H1 (cell line): ENCODE measurements at regions not wholly inside any gene's neighbourhood (a gene's known extent, or its start where the extent isn't known, plus 50 kb on each side); places are given as distances from the start of the nearest gene placed in this dataset.

ENCODE experiments used
- CTCF ChIA-PET: fragments of 300-600 bp; sonication (Branson Sonifier 250); formaldehyde crosslinking; loops from one replicate; lab custom pipeline; 2021; ENCODE audit not compliant: partially characterized antibody; lab: Charles Lee
- POLR2A ChIA-PET: fragments of 300-600 bp; sonication (Branson Sonifier 250); formaldehyde crosslinking; loops from one replicate; lab custom pipeline; 2021; ENCODE audit warnings: inconsistent platforms; ENCODE audit not compliant: partially characterized antibody; lab: Charles Lee
- DNase-seq, 2 experiments: peaks; one replicate each; pipeline versions ENCODE4 v3.0.0 to v3.0.0-alpha.2; 2010 to 2022; ENCODE audit warnings: low spot score in 2 of 2, low read depth in 1 of 2, mixed read lengths in 1 of 2
- FAIRE-seq: peaks from 2 replicates; lab custom pipeline; 2011; peaks lifted over from hg19 to GRCh38; lab: Jason Lieb, UNC
- H2AFZ ChIP-seq: 2 replicates; pipeline ENCODE4 v1.8.1; 2012; ENCODE audit warnings: low read length, inconsistent platforms
- H2AK5ac ChIP-seq: 2 replicates; pipeline ENCODE4 v1.6.1; 2013; ENCODE audit warnings: low read depth, low read length
- H2BK120ac ChIP-seq: replicated peaks from 2 replicates; pipeline ENCODE3; 2013; ENCODE audit warnings: low read depth, low read length, inconsistent platforms
- H2BK12ac ChIP-seq: 2 replicates; pipeline ENCODE4 v1.6.1; 2013; ENCODE audit warnings: low read depth, low read length
- H2BK15ac ChIP-seq: 2 replicates; pipeline ENCODE4 v1.6.1; 2013; ENCODE audit warnings: low read length
- H2BK20ac ChIP-seq: 2 replicates; pipeline ENCODE4 v1.6.1; 2013; ENCODE audit warnings: low read length
- H2BK5ac ChIP-seq: 2 replicates; pipeline ENCODE4 v1.6.1; 2013; ENCODE audit warnings: low read depth, low read length
- H3K14ac ChIP-seq: 2 replicates; pipeline ENCODE4 v1.6.1; 2013; ENCODE audit warnings: inconsistent platforms; ENCODE audit not compliant: insufficient read length
- H3K18ac ChIP-seq: 2 replicates; pipeline ENCODE4 v1.6.1; 2013; ENCODE audit warnings: low read length; ENCODE audit errors: extremely low read depth
- H3K23ac ChIP-seq: 2 replicates; pipeline ENCODE4 v1.6.1; 2013; ENCODE audit warnings: inconsistent platforms; ENCODE audit not compliant: insufficient read length
- H3K23me2 ChIP-seq: 2 replicates; pipeline ENCODE4 v1.6.1; 2013; ENCODE audit warnings: low read depth, low read length
- H3K27ac ChIP-seq: 2 replicates; pipeline ENCODE4 v1.6.1; 2011; ENCODE audit warnings: low read depth, low read length, inconsistent platforms
- H3K27me3 ChIP-seq, 4 experiments: replicated peaks in 1 of 4; 1 replicate in 1 of 4; 2 replicates in 3 of 4; pipeline versions ENCODE4 v1.6.1 to v1.8.1; 2011 to 2013; ENCODE audit warnings: low read length in 3 of 4, mild to moderate bottlenecking in 3 of 4, inconsistent platforms in 2 of 4, mixed read lengths in 2 of 4, moderate library complexity in 1 of 4; ENCODE audit not compliant: control insufficient read depth in 3 of 4, insufficient read depth in 3 of 4; ENCODE audit errors: extremely low read depth in 1 of 4
- H3K36me3 ChIP-seq, 4 experiments: 2 replicates each; pipeline versions ENCODE4 v1.6.1 to v1.8.1; 2011 to 2013; ENCODE audit warnings: mild to moderate bottlenecking in 4 of 4, low read length in 3 of 4, moderate library complexity in 2 of 4, control low read depth in 1 of 4, inconsistent platforms in 1 of 4; ENCODE audit not compliant: insufficient read depth in 4 of 4, control insufficient read depth in 2 of 4
- H3K4ac ChIP-seq: replicated peaks from 2 replicates; pipeline ENCODE3; 2013; ENCODE audit warnings: low read length, low read depth, mixed read lengths, inconsistent platforms; ENCODE audit not compliant: insufficient read length
- H3K4me1 ChIP-seq, 4 experiments: replicated peaks in 1 of 4; 1 replicate in 1 of 4; 2 replicates in 3 of 4; pipeline versions ENCODE4 v1.6.1 to v1.8.1; 2011 to 2013; ENCODE audit warnings: low read length in 3 of 4, inconsistent platforms in 2 of 4, mixed read lengths in 1 of 4; ENCODE audit not compliant: insufficient read depth in 4 of 4, control insufficient read depth in 3 of 4
- H3K4me2 ChIP-seq, 2 experiments: 2 replicates each; pipeline versions ENCODE4 v1.6.1 to v1.8.1; 2011 to 2013; ENCODE audit warnings: low read depth in 2 of 2, low read length in 2 of 2, control low read depth in 1 of 2, inconsistent platforms in 1 of 2, mild to moderate bottlenecking in 1 of 2; ENCODE audit not compliant: insufficient read depth in 1 of 2
- H3K4me3 ChIP-seq, 4 experiments: fragments of 200-600, 300-600 bp in 1 of 4; sonication (generic), shearing (Covaris generic), sonication (Bioruptor Twin) in 1 of 4; 2 replicates each; pipeline versions ENCODE4 v1.5.1 to v1.8.1; 2011 to 2016; ENCODE audit warnings: low read length in 4 of 4, low read depth in 3 of 4, control low read depth in 2 of 4, inconsistent platforms in 2 of 4, mild to moderate bottlenecking in 2 of 4, mixed read lengths in 1 of 4, moderate library complexity in 1 of 4; ENCODE audit not compliant: insufficient read depth in 2 of 4; ENCODE audit errors: extremely low read depth in 1 of 4
- H3K56ac ChIP-seq: replicated peaks from 2 replicates; pipeline ENCODE3; 2013; ENCODE audit warnings: low read depth, mild to moderate bottlenecking, mixed read lengths, low read length, inconsistent platforms; ENCODE audit not compliant: insufficient read length
- H3K79me1 ChIP-seq: 2 replicates; pipeline ENCODE4 v1.6.1; 2013; ENCODE audit warnings: low read depth, low read length, control low read depth
- H3K79me2 ChIP-seq, 2 experiments: 2 replicates each; pipeline versions ENCODE4 v1.6.1 to v1.8.1; 2012 to 2013; ENCODE audit warnings: low read length in 2 of 2, mild to moderate bottlenecking in 2 of 2, inconsistent platforms in 1 of 2; ENCODE audit not compliant: insufficient read depth in 2 of 2, control insufficient read depth in 1 of 2
- H3K9ac ChIP-seq, 4 experiments: replicated peaks in 1 of 4; 1 replicate in 1 of 4; 2 replicates in 3 of 4; pipeline versions ENCODE4 v1.6.1 to v1.8.1; 2011 to 2013; ENCODE audit warnings: low read depth in 3 of 4, low read length in 3 of 4, control low read depth in 2 of 4, mild to moderate bottlenecking in 2 of 4, moderate library complexity in 2 of 4, inconsistent platforms in 1 of 4; ENCODE audit errors: extremely low read depth in 1 of 4
- H3K9me3 ChIP-seq, 2 experiments: 2 replicates each; pipeline versions ENCODE4 v1.6.1 to v1.8.1; 2012 to 2013; ENCODE audit warnings: mild to moderate bottlenecking in 2 of 2, moderate library complexity in 2 of 2, control low read depth in 1 of 2, inconsistent platforms in 1 of 2, low read depth in 1 of 2, low read length in 1 of 2, mixed read lengths in 1 of 2; ENCODE audit not compliant: insufficient read depth in 2 of 2
- H4K20me1 ChIP-seq, 2 experiments: replicated peaks in 1 of 2; 2 replicates each; pipeline versions ENCODE3 to v1.8.1; 2011 to 2013; ENCODE audit warnings: inconsistent platforms in 2 of 2, low read length in 2 of 2, mild to moderate bottlenecking in 1 of 2; ENCODE audit not compliant: insufficient read depth in 2 of 2, control insufficient read depth in 1 of 2
- H4K5ac ChIP-seq: 2 replicates; pipeline ENCODE4 v1.6.1; 2013; ENCODE audit warnings: low read length, low read depth, mixed read lengths, inconsistent platforms; ENCODE audit not compliant: insufficient read length
- H4K8ac ChIP-seq: 2 replicates; pipeline ENCODE4 v1.8.0; 2013; ENCODE audit warnings: mild to moderate bottlenecking, moderate library complexity, low read length, inconsistent platforms; ENCODE audit not compliant: insufficient read depth; ENCODE audit errors: extremely low read depth
- H4K91ac ChIP-seq: replicated peaks from 2 replicates; pipeline ENCODE3; 2013; ENCODE audit warnings: low read length, mixed read lengths, inconsistent platforms; ENCODE audit not compliant: insufficient read length
- CREB1 ChIP-seq: IDR thresholded peaks from 2 replicates; pipeline ENCODE4 v1.6.1; 2012; ENCODE audit warnings: inconsistent platforms
- FOSL1 ChIP-seq: IDR thresholded peaks from 2 replicates; pipeline ENCODE4 v1.6.1; 2011; ENCODE audit warnings: mild to moderate bottlenecking, low read depth, low read length, moderate library complexity; ENCODE audit not compliant: insufficient read depth
- HDAC2 ChIP-seq, 2 experiments: fragments of 300-600 bp in 1 of 2; sonication (generic) in 1 of 2; IDR thresholded peaks; 2 replicates each; pipeline ENCODE4 v1.6.1; 2011 to 2012; ENCODE audit warnings: low read depth in 2 of 2, low read length in 2 of 2, mild to moderate bottlenecking in 2 of 2, moderate library complexity in 2 of 2, borderline replicate concordance in 1 of 2, inconsistent platforms in 1 of 2
- JUN ChIP-seq: IDR thresholded peaks from 2 replicates; pipeline ENCODE4 v1.6.1; 2011; ENCODE audit warnings: low read depth, mild to moderate bottlenecking, improper control_type of control experiment, low read length
- KDM1A ChIP-seq: fragments of 200-600, 300-600 bp; sonication (generic); IDR thresholded peaks from 2 replicates; pipeline ENCODE4 v1.7.1; 2016; ENCODE audit warnings: mild to moderate bottlenecking, low read length, borderline replicate concordance
- RNF2 ChIP-seq: fragments of 200-900, 300-1000 bp; sonication (generic); IDR thresholded peaks from 2 replicates; pipeline ENCODE4 v1.7.1; 2016; ENCODE audit warnings: borderline replicate concordance, low read depth, mild to moderate bottlenecking, antibody characterized with exemption, low read length; ENCODE audit not compliant: poor library complexity, severe bottlenecking; ENCODE audit errors: missing control alignments
- SAP30 ChIP-seq: fragments of 300-600 bp; sonication (generic); IDR thresholded peaks from 2 replicates; pipeline ENCODE4 v1.7.1; 2012; ENCODE audit warnings: low read length, moderate library complexity, mild to moderate bottlenecking, inconsistent platforms; ENCODE audit not compliant: insufficient read depth, insufficient replicate concordance
- SP2 ChIP-seq: IDR thresholded peaks from 2 replicates; pipeline ENCODE4 v1.6.1; 2012; ENCODE audit warnings: mild to moderate bottlenecking, low read length, inconsistent platforms
- TBP ChIP-seq: IDR thresholded peaks from 2 replicates; pipeline ENCODE4 v1.6.1; 2011; ENCODE audit warnings: low read depth, low read length, improper control_type of control experiment
- WGBS, 2 experiments: shearing (Covaris generic) in 1 of 2; methylation state at CpG; one replicate each; pipeline versions ENCODE4 v1.1.6 to v1.1.7; 2013 to 2015; ENCODE audit warnings: low lambda C conversion rate in 2 of 2, mixed read lengths in 2 of 2, inconsistent platforms in 1 of 2, low coverage in 1 of 2, missing lambda C conversion rate in 1 of 2; ENCODE audit not compliant: insufficient replicate concordance in 2 of 2, insufficient coverage in 1 of 2, insufficient read length in 1 of 2; ENCODE audit errors: extremely low coverage in 1 of 2, missing lambda C conversion rate in 1 of 2; 5-methylcytosine and 5-hydroxymethylcytosine counted together

GRCh38 chr21:33122507-33122906 is 52.6 kb downstream of the OLIG1 start:
- Histone ChIP-seq H2BK12ac (no peak overlapping the region), H3K79me1 (no peaks in the 10 kb centered on the region), H2BK20ac (no peak overlapping the region), H2BK15ac (no peak overlapping the region), H4K5ac (no peak overlapping the region), H2AFZ (no peak overlapping the region), H3K36me3 (no peaks in the 10 kb centered on the region), H3K79me2 (no peaks in the 10 kb centered on the region), H3K4me1 (peaks cover 5 to 16% (median 10%) of the 10 kb centered on the region in 4 experiments; a peak in 6 of 7 replicates), H3K23ac (no peak overlapping the region), H3K23me2 (no peaks in the 10 kb centered on the region), H3K27ac (no peak overlapping the region), H3K56ac (no peak overlapping the region), H3K18ac (no peak overlapping the region), H2BK5ac (no peak overlapping the region), H3K4me2 (no peak overlapping the region), H4K20me1 (no peaks in the 10 kb centered on the region), H3K4me3 (no peak overlapping the region), H3K27me3 (peaks cover 0 to 3% (median 0%) of the 10 kb centered on the region in 4 experiments; a peak in 1 of 7 replicates), H3K9me3 (no peaks in the 10 kb centered on the region), H2AK5ac (no peak overlapping the region), H2BK120ac (no peak overlapping the region), H4K91ac (no peak overlapping the region), H3K9ac (no peak overlapping the region), H3K4ac (no peak overlapping the region), H4K8ac (no peak overlapping the region), H3K14ac (no peak overlapping the region)
- POLR2A ChIA-PET = no interaction called here
- no peak for FAIRE-seq
- DNase-seq = no peak
- CTCF ChIA-PET = interaction anchor here (0.6 to 2.4 kb wide), 7 partner anchors 9 to 128 kb away, joined by 3 to 10 read pairs (median 3); no protein-coding TSS in a partner anchor
- TF ChIP-seq CREB1 = no peak
- TF ChIP-seq TBP = no peak
- TF ChIP-seq JUN = no peak
- no peak for TF ChIP-seq SAP30
- no peak for TF ChIP-seq SP2
- no peak for TF ChIP-seq RNF2
- no peak for TF ChIP-seq HDAC2 (IDR thresholded peaks at IDR 0.05; ENCODE audit: borderline replicate concordance in 1 of 2, low read depth in 2 of 2, low read length in 2 of 2)
- no peak for TF ChIP-seq FOSL1
- TF ChIP-seq KDM1A = peak; percentile 86
- WGBS, 2 experiments = 84% methylated on average over 6 of the region's 6 CpGs; no CpG with 5 or more reads in 1 of the 2 experiments
